ENCODE measurements at regions not wholly inside any gene's neighbourhood (a gene's known extent, or its start where the extent isn't known, plus 50 kb on each side); places are given as distances from the start of the nearest gene placed in this dataset.
"Not testable (repeated sequence)": the region's sequence is repeated elsewhere in the genome, so short reads cannot be mapped to it uniquely, and the experiment has no call there.

DNA sequence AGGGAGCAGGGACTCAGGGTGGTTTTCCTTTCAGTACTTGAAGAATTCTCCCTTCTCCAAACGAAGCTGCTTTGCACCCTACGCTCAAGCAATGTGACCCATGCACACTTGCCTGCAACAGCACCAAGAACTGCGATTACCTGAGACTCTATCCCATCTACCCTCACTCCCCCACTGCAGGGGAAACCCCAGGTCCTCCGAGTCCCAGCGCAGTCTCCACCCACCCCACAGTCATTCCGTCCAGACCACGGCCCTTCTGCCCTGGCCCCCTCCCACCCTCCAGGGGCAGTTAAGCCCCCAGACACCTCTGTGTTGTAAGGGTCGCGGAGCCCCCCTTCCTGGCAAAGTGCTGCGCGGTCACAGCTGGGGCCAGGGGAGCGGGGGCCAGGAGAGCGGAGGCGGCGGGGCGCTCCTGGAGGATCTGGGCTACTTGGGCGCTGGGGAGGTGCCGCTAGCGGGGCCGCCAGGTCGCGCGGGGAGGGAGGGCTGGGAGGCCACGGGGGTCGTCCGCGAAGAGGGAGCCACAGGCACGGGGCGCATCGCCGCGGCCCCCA lies 59.9 kb upstream of the MSMB start:
- H3K4me2 ChIP-seq (ENCODE audit: low read length); H3K79me2 ChIP-seq (ENCODE audit: insufficient read depth, low read length); H3K27me3 ChIP-seq (ENCODE audit: insufficient read depth, low read length); H3K9ac ChIP-seq (ENCODE audit: low read length); H2AFZ ChIP-seq (ENCODE audit: low read length); H3K36me3 ChIP-seq (ENCODE audit: insufficient read depth, low read length); H3K4me3 ChIP-seq (ENCODE audit: low read depth, low read length, poor library complexity, severe bottlenecking); H3K9me3 ChIP-seq (ENCODE audit: low read length); H3F3A ChIP-seq (ENCODE audit: insufficient read depth, low read length); H3K4me1 ChIP-seq (ENCODE audit: insufficient read depth, low read length, severe bottlenecking); H3K27ac ChIP-seq (ENCODE audit: low read depth, low read length, poor library complexity, severe bottlenecking); H4K20me1 ChIP-seq (ENCODE audit: insufficient read depth, low read length); H3K9me2 ChIP-seq (ENCODE audit: low read depth, low read length): not testable (repeated sequence)

DNA sequence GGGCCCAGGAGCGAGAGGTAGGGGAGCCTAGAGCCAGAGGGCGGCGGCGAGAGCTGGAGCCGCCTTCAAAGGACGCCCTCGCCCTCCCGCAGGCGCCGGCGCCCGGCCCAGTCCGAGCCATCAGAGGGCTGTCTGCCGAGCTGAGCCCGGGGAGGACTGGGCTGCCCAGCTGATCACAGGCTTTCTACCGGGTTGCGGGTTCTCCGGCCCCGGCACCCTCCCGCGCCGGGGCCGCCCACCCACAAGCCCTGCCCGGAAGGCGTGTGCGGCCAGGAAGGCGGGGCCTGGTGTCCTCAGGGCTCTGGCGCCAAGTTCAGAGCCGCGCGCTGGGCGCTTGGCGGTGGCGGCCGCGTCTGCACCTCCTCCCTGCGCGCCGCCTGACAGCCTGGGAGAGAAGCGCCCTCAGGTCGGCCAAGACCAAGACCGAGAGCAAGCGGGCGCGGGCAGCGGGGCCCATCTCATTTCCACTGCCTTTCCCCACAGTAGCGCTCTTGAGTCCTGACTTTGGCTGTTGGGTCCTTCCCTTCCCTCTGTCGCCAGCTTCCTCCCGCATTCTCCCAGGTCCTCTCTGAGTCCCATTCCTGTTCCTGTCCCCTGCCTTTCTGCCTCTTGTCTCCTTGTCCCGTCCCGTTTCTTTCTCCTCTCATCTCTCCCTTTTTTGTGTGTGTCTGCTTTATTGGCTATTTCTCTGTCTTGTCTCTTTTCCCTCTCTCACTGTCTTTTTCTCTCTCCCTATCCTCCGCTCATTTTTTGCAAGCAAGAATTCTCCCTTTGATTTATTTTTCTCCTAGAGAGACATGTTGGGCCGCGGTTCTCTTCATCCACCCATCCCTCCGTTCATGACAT lies 60.6 kb upstream of the MSMB start:
- H2AFZ ChIP-seq (ENCODE audit: low read length) = no peak overlapping the region
- H3K36me3 ChIP-seq (ENCODE audit: insufficient read depth, low read length) = no peaks in the 10 kb centered on the region
- H4K20me1 ChIP-seq (ENCODE audit: insufficient read depth, low read length) = no peaks in the 10 kb centered on the region
- peak overlapping the region; percentile 31; the same call in 1 of the 2 replicates for H3K4me2 ChIP-seq (ENCODE audit: low read length)
- H3K9ac ChIP-seq (ENCODE audit: low read length) = no peak overlapping the region
- no peak overlapping the region for H3K27ac ChIP-seq (ENCODE audit: low read depth, low read length, poor library complexity, severe bottlenecking)
- H3K79me2 ChIP-seq (ENCODE audit: insufficient read depth, low read length) = no peaks in the 10 kb centered on the region
- peak overlapping the region; percentile 15 for H3K4me3 ChIP-seq (ENCODE audit: low read depth, low read length, poor library complexity, severe bottlenecking)
- no peaks in the 10 kb centered on the region for H3K4me1 ChIP-seq (ENCODE audit: insufficient read depth, low read length, severe bottlenecking)
- H3K9me3 ChIP-seq (ENCODE audit: low read length) = no peaks in the 10 kb centered on the region
- no peaks in the 10 kb centered on the region for H3K27me3 ChIP-seq (ENCODE audit: insufficient read depth, low read length)
- H3F3A ChIP-seq (ENCODE audit: insufficient read depth, low read length) = no peaks in the 10 kb centered on the region
- TF ChIP-seq EZH2 (IDR thresholded peaks at IDR 0.05; ENCODE audit: borderline replicate concordance, low read length) = no peak
- TF ChIP-seq, protein P1, sequence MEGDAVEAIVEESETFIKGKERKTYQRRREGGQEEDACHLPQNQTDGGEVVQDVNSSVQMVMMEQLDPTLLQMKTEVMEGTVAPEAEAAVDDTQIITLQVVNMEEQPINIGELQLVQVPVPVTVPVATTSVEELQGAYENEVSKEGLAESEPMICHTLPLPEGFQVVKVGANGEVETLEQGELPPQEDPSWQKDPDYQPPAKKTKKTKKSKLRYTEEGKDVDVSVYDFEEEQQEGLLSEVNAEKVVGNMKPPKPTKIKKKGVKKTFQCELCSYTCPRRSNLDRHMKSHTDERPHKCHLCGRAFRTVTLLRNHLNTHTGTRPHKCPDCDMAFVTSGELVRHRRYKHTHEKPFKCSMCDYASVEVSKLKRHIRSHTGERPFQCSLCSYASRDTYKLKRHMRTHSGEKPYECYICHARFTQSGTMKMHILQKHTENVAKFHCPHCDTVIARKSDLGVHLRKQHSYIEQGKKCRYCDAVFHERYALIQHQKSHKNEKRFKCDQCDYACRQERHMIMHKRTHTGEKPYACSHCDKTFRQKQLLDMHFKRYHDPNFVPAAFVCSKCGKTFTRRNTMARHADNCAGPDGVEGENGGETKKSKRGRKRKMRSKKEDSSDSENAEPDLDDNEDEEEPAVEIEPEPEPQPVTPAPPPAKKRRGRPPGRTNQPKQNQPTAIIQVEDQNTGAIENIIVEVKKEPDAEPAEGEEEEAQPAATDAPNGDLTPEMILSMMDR (IDR thresholded peaks at IDR 0.05; ENCODE audit: low read length) = no peak
- no peaks in the 10 kb centered on the region for H3K9me2 ChIP-seq (ENCODE audit: low read depth, low read length)

DNA sequence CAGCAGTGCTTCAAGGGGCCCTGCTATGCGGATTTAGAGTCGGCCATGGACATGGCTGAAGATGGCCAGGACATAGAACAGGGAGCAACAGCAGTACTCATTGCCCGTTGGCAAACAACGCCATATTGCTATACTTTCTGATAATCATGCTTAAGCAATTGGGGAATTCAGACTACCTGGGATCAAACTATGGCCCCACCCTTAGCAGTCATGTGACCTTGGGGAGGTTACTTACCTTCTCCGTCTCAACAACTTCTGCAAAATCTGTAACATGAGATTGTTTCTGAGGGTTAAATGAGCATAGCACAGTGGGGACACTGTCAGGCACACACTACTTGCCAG lies 62.1 kb upstream of the MSMB start:
- H3K9me3 ChIP-seq (ENCODE audit: low read length); H3F3A ChIP-seq (ENCODE audit: insufficient read depth, low read length); H3K36me3 ChIP-seq (ENCODE audit: insufficient read depth, low read length); H3K79me2 ChIP-seq (ENCODE audit: insufficient read depth, low read length); H3K9me2 ChIP-seq (ENCODE audit: low read depth, low read length); H3K27me3 ChIP-seq (ENCODE audit: insufficient read depth, low read length); H3K4me1 ChIP-seq (ENCODE audit: insufficient read depth, low read length, severe bottlenecking); H3K4me2 ChIP-seq (ENCODE audit: low read length); H3K4me3 ChIP-seq (ENCODE audit: low read depth, low read length, poor library complexity, severe bottlenecking); H3K9ac ChIP-seq (ENCODE audit: low read length); H3K27ac ChIP-seq (ENCODE audit: low read depth, low read length, poor library complexity, severe bottlenecking); H4K20me1 ChIP-seq (ENCODE audit: insufficient read depth, low read length); H2AFZ ChIP-seq (ENCODE audit: low read length): not testable (repeated sequence)

DNA sequence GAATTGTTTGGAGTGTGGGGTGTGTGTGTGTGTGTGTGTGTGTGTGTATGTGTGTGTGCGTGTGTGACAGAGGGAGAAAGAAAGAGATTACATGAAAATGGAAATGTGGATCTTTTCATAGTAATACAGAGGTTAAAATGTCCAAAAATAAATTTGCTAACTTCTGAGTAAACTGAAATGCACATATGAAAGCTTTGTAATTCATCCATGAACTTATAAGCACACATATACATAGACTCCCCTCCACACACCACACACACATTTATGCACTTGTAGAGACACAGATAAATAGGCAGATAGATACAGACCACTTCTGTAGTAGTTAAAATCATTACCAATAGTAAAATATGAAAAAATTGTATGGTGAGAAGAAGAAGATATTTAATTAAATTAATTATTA lies 108.2 kb upstream of the MSMB start:
- not testable (repeated sequence) for H3F3A ChIP-seq (ENCODE audit: insufficient read depth, low read length); H3K36me3 ChIP-seq (ENCODE audit: insufficient read depth, low read length); H2AFZ ChIP-seq (ENCODE audit: low read length); H3K9me3 ChIP-seq (ENCODE audit: low read length); H3K9me2 ChIP-seq (ENCODE audit: low read depth, low read length); H4K20me1 ChIP-seq (ENCODE audit: insufficient read depth, low read length); H3K27me3 ChIP-seq (ENCODE audit: insufficient read depth, low read length); H3K9ac ChIP-seq (ENCODE audit: low read length); H3K4me3 ChIP-seq (ENCODE audit: low read depth, low read length, poor library complexity, severe bottlenecking); H3K4me1 ChIP-seq (ENCODE audit: insufficient read depth, low read length, severe bottlenecking); H3K27ac ChIP-seq (ENCODE audit: low read depth, low read length, poor library complexity, severe bottlenecking); H3K79me2 ChIP-seq (ENCODE audit: insufficient read depth, low read length); H3K4me2 ChIP-seq (ENCODE audit: low read length)

DNA sequence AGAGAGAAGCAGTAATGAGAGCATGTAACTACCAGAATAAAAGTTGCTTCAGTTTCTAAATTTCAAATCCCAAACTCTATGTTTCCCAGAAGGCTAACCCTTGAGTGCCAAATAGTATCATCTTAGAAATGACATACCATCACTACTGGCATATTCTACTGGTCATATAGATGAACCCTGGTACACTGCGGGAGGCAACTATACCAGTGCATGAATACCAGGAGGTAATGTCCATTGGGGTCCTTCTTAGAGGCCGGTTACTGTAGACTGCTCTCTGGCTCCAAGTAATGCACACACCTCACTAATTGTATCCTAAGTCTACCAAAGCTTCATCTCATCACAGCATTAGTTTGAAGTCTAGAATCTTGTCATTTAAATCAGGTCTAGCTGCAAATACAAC lies 108.6 kb upstream of the MSMB start:
- H3K27me3 ChIP-seq (ENCODE audit: insufficient read depth, low read length); H3K4me3 ChIP-seq (ENCODE audit: low read depth, low read length, poor library complexity, severe bottlenecking); H3K79me2 ChIP-seq (ENCODE audit: insufficient read depth, low read length); H3K27ac ChIP-seq (ENCODE audit: low read depth, low read length, poor library complexity, severe bottlenecking); H3K4me2 ChIP-seq (ENCODE audit: low read length); H3K9me3 ChIP-seq (ENCODE audit: low read length); H2AFZ ChIP-seq (ENCODE audit: low read length); H3K36me3 ChIP-seq (ENCODE audit: insufficient read depth, low read length); H3K4me1 ChIP-seq (ENCODE audit: insufficient read depth, low read length, severe bottlenecking); H3F3A ChIP-seq (ENCODE audit: insufficient read depth, low read length); H4K20me1 ChIP-seq (ENCODE audit: insufficient read depth, low read length); H3K9ac ChIP-seq (ENCODE audit: low read length); H3K9me2 ChIP-seq (ENCODE audit: low read depth, low read length): not testable (repeated sequence)

DNA sequence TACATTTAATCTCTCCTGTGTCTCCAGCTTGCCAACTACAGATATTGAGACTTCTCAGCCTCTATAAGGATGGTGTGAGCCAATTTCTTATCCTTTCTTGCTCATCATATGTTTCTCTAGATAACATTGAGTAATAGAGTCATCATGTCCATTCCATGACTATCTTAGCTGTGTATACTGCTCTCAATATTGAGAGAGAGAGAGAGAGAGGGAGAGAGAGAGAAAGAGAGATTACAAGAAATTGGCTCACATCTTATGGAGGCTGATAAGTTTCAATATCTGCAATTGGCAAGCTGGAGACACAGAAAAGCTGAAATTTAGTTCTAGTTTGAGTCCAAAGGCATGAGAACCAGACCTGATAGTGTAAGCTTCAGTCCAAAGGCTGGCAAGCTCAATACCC lies 110.8 kb upstream of the MSMB start:
- not testable (repeated sequence) for H3K79me2 ChIP-seq (ENCODE audit: insufficient read depth, low read length); H4K20me1 ChIP-seq (ENCODE audit: insufficient read depth, low read length); H3K27me3 ChIP-seq (ENCODE audit: insufficient read depth, low read length); H3K9me3 ChIP-seq (ENCODE audit: low read length); H3F3A ChIP-seq (ENCODE audit: insufficient read depth, low read length); H3K4me1 ChIP-seq (ENCODE audit: insufficient read depth, low read length, severe bottlenecking); H3K36me3 ChIP-seq (ENCODE audit: insufficient read depth, low read length); H3K4me3 ChIP-seq (ENCODE audit: low read depth, low read length, poor library complexity, severe bottlenecking); H2AFZ ChIP-seq (ENCODE audit: low read length); H3K4me2 ChIP-seq (ENCODE audit: low read length); H3K9ac ChIP-seq (ENCODE audit: low read length); H3K9me2 ChIP-seq (ENCODE audit: low read depth, low read length); H3K27ac ChIP-seq (ENCODE audit: low read depth, low read length, poor library complexity, severe bottlenecking)
